GM23338 (cell line): ENCODE measurements at regions not wholly inside any gene's neighbourhood (a gene's known extent, or its start where the extent isn't known, plus 50 kb on each side); places are given as distances from the start of the nearest gene placed in this dataset.
A peak's percentile ranks its signal among the peaks of the same experiment; 100 is the strongest.

Experiments used
- ATAC-seq: fragments of 200-7000 bp; cut with Tn5 transposase; 3 replicates; pipeline ENCODE4 v1.9.1; 2020
- DNase-seq: peaks from one replicate; pipeline ENCODE4 v3.0.0-alpha.2; 2015; ENCODE audit warnings: low spot score
- H2AFZ ChIP-seq: fragments of 200-600 bp; sonication (generic); 2 replicates; pipeline ENCODE4 v1.8.0; 2016; ENCODE audit warnings: antibody characterized with exemption, mild to moderate bottlenecking, moderate library complexity
- H3F3A ChIP-seq: fragments of 200-600 bp; sonication (generic); replicated peaks from 2 replicates; pipeline ENCODE4 v1.8.0; 2017; ENCODE audit warnings: antibody characterized with exemption, mixed run types, low read depth
- H3K27ac ChIP-seq: fragments of 200-600 bp; sonication (generic); 2 replicates; pipeline ENCODE4 v1.6.1; 2016; ENCODE audit warnings: low read depth
- H3K27me3 ChIP-seq: fragments of 200-600 bp; sonication (generic); 2 replicates; pipeline ENCODE4 v1.8.0; 2016; ENCODE audit warnings: mild to moderate bottlenecking, mixed run types, moderate library complexity; ENCODE audit not compliant: insufficient read depth
- H3K36me3 ChIP-seq: fragments of 200-600 bp; sonication (generic); 2 replicates; pipeline ENCODE4 v1.8.0; 2016; ENCODE audit warnings: mild to moderate bottlenecking; ENCODE audit not compliant: insufficient read depth
- H3K4me1 ChIP-seq: fragments of 200-600 bp; sonication (generic); 2 replicates; pipeline ENCODE4 v1.8.0; 2016; ENCODE audit warnings: mild to moderate bottlenecking, moderate library complexity; ENCODE audit not compliant: insufficient read depth
- H3K4me2 ChIP-seq: fragments of 200-600 bp; sonication (generic); 2 replicates; pipeline ENCODE4 v1.7.1; 2017; ENCODE audit warnings: mixed run types
- H3K4me3 ChIP-seq: fragments of 200-600 bp; sonication (generic); 2 replicates; pipeline ENCODE4 v1.6.1; 2016; ENCODE audit warnings: mixed run types
- H3K79me2 ChIP-seq: fragments of 200-600 bp; sonication (generic); replicated peaks from 2 replicates; pipeline ENCODE4 v1.8.0; 2017; ENCODE audit warnings: mild to moderate bottlenecking; ENCODE audit not compliant: insufficient read depth
- H3K9me2 ChIP-seq: fragments of 200-600 bp; sonication (generic); 2 replicates; pipeline ENCODE4 v1.8.0; 2017; ENCODE audit not compliant: insufficient read depth
- H4K20me1 ChIP-seq: fragments of 200-600 bp; sonication (generic); replicated peaks from 2 replicates; pipeline ENCODE4 v1.8.0; 2017; ENCODE audit warnings: mild to moderate bottlenecking; ENCODE audit not compliant: insufficient read depth
- H3K27ac Mint-ChIP-seq: 2 replicates; pipeline ENCODE4 v1.8.0; 2020; ENCODE audit warnings: inconsistent platforms, mild to moderate bottlenecking, moderate library complexity, mixed read lengths
- H3K27me3 Mint-ChIP-seq: 3 replicates; pipeline ENCODE4 v1.8.0; 2022; ENCODE audit warnings: low read depth, mild to moderate bottlenecking, moderate library complexity, mixed read lengths, inconsistent platforms; ENCODE audit not compliant: insufficient read depth, poor library complexity
- H3K36me3 Mint-ChIP-seq: 3 replicates; pipeline ENCODE4 v1.8.0; 2021; ENCODE audit warnings: low read depth, mild to moderate bottlenecking, inconsistent platforms, moderate library complexity, mixed read lengths
- H3K4me1 Mint-ChIP-seq: 3 replicates; pipeline ENCODE4 v1.8.0; 2020; ENCODE audit warnings: mild to moderate bottlenecking, inconsistent platforms, mixed read lengths
- H3K4me3 Mint-ChIP-seq: 3 replicates; pipeline ENCODE4 v1.8.0; 2021; ENCODE audit warnings: moderate library complexity, mild to moderate bottlenecking, inconsistent platforms, mixed read lengths
- H3K9me3 Mint-ChIP-seq: 3 replicates; pipeline ENCODE4 v1.8.0; 2020; ENCODE audit warnings: moderate library complexity, mild to moderate bottlenecking, inconsistent platforms, mixed read lengths
- CREB1 ChIP-seq: fragments of 250-450 bp; sonication (Bioruptor Pico); IDR thresholded peaks from 2 replicates; pipeline ENCODE4 v1.5.0; 2020; ENCODE audit warnings: low read depth, mild to moderate bottlenecking, moderate library complexity
- CTCF ChIP-seq, 2 experiments: fragments of 200-600 bp in 1 of 2; sonication (generic) in 1 of 2; conservative IDR thresholded peaks; 2 replicates each; pipeline versions ENCODE4 v1.5.1 to v1.6.1; 2016 to 2017; ENCODE audit warnings: antibody characterized with exemption in 2 of 2, low read depth in 2 of 2, mild to moderate bottlenecking in 2 of 2, moderate library complexity in 1 of 2
- ETS1 ChIP-seq: IDR thresholded peaks from 2 replicates; pipeline ENCODE4 v1.6.1; 2016; ENCODE audit warnings: antibody characterized with exemption
- EZH2 ChIP-seq: fragments of 200-600 bp; sonication (generic); IDR thresholded peaks from one replicate; pipeline ENCODE4 v1.8.0; 2017; ENCODE audit warnings: antibody characterized with exemption, mild to moderate bottlenecking, low read depth; ENCODE audit not compliant: unreplicated experiment
- POLR2AphosphoS5 ChIP-seq: IDR thresholded peaks from 2 replicates; pipeline ENCODE4 v1.6.1; 2016; ENCODE audit warnings: antibody characterized with exemption, low read depth
- REST ChIP-seq: IDR thresholded peaks from one replicate; pipeline ENCODE4 v1.6.1; 2018; ENCODE audit warnings: antibody characterized with exemption; ENCODE audit not compliant: unreplicated experiment
- STAT1 ChIP-seq: IDR thresholded peaks from one replicate; pipeline ENCODE4 v1.6.1; 2016; ENCODE audit warnings: antibody characterized with exemption; ENCODE audit not compliant: unreplicated experiment
- ZNF114 ChIP-seq: fragments of 250-450 bp; sonication (Bioruptor Pico); IDR thresholded peaks from 2 replicates; pipeline ENCODE4 v1.5.0; 2020; ENCODE audit warnings: mild to moderate bottlenecking, moderate library complexity
- ZNF331 ChIP-seq: fragments of 250-450 bp; sonication (Bioruptor Pico); IDR thresholded peaks from 2 replicates; pipeline ENCODE4 v1.5.0; 2020; ENCODE audit warnings: low read depth, mild to moderate bottlenecking, moderate library complexity
- ZNF462 ChIP-seq: fragments of 250-450 bp; sonication (Bioruptor Pico); IDR thresholded peaks from 2 replicates; pipeline ENCODE4 v1.5.0; 2020; ENCODE audit warnings: mild to moderate bottlenecking, moderate library complexity

- ATAC-seq (no peak), DNase-seq (peak; percentile 3)
- Mint-ChIP-seq H3K4me3 (no peak overlapping the region), H3K9me3 (no peaks in the 10 kb centered on the region), H3K4me1 (peaks cover 19% of the 10 kb centered on the region), H3K27ac (no peak overlapping the region), H3K36me3 (no peaks in the 10 kb centered on the region), H3K27me3 (peaks cover 2% of the 10 kb centered on the region)
- Histone ChIP-seq H3K36me3 (no peaks in the 10 kb centered on the region), H3F3A (no peaks in the 10 kb centered on the region), H3K27me3 (no peaks in the 10 kb centered on the region), H3K4me3 (no peak overlapping the region), H3K4me2 (peak overlapping the region; percentile 24; the same call in 1 of the 2 replicates), H3K4me1 (peaks cover 19% of the 10 kb centered on the region), H4K20me1 (no peaks in the 10 kb centered on the region), H3K79me2 (no peaks in the 10 kb centered on the region), H3K9me2 (peaks cover 10% of the 10 kb centered on the region), H3K27ac (no peak overlapping the region), H2AFZ (no peak overlapping the region)
- TF ChIP-seq CREB1 (CRISPR knock-in tag) (no peak), ETS1 (no peak)
Measured at GRCh38 chr12:76249501-76249900, 98.7 kb downstream of the BBS10 start.

GRCh38 chr12:76247992-76248391 is 100.2 kb downstream of the BBS10 start:
- H3K79me2 ChIP-seq: no peaks in the 10 kb centered on the region
- Mint-ChIP-seq H3K9me3 (no peaks in the 10 kb centered on the region), H3K27me3 (peaks cover 2% of the 10 kb centered on the region), H3K27ac (no peak overlapping the region), H3K36me3 (no peaks in the 10 kb centered on the region), H3K4me3 (no peak overlapping the region), H3K4me1 (peaks cover 19% of the 10 kb centered on the region)
- no peak overlapping the region for H3K4me3 ChIP-seq
- peaks cover 10% of the 10 kb centered on the region for H3K9me2 ChIP-seq
- no peaks in the 10 kb centered on the region for H3K27me3 ChIP-seq
- H3K27ac ChIP-seq: no peak overlapping the region
- DNase-seq: no peak
- no peaks in the 10 kb centered on the region for H3F3A ChIP-seq
- H3K4me1 ChIP-seq: peaks cover 19% of the 10 kb centered on the region
- no peak for ATAC-seq
- H4K20me1 ChIP-seq: no peaks in the 10 kb centered on the region
- no peak overlapping the region for H2AFZ ChIP-seq
- no peak overlapping the region for H3K4me2 ChIP-seq
- H3K36me3 ChIP-seq: no peaks in the 10 kb centered on the region
- TF ChIP-seq REST (no peak), EZH2 (no peak), ZNF462 (CRISPR knock-in tag) (no peak), CREB1 (CRISPR knock-in tag) (no peak), POLR2AphosphoS5 (no peak), STAT1 (no peak), CTCF (conservative IDR thresholded peaks at IDR 0.05; ENCODE audit: low read depth in 2 of 2) (no peak), ZNF114 (CRISPR knock-in tag) (no peak), ZNF331 (CRISPR knock-in tag) (no peak)
